ENCODE measurements at regions not wholly inside any gene's neighbourhood (a gene's known extent, or its start where the extent isn't known, plus 50 kb on each side); places are given as distances from the start of the nearest gene placed in this dataset.

- DNase-seq (ENCODE audit: low read depth, low spot score) (no peak), ATAC-seq (no peak), FAIRE-seq (no peak)
- POLR2A ChIA-PET = no interaction called here
- TF ChIP-seq, protein P1, sequence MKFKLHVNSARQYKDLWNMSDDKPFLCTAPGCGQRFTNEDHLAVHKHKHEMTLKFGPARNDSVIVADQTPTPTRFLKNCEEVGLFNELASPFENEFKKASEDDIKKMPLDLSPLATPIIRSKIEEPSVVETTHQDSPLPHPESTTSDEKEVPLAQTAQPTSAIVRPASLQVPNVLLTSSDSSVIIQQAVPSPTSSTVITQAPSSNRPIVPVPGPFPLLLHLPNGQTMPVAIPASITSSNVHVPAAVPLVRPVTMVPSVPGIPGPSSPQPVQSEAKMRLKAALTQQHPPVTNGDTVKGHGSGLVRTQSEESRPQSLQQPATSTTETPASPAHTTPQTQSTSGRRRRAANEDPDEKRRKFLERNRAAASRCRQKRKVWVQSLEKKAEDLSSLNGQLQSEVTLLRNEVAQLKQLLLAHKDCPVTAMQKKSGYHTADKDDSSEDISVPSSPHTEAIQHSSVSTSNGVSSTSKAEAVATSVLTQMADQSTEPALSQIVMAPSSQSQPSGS (IDR thresholded peaks at IDR 0.05; ENCODE audit: low read length) = no peak
- CTCF ChIA-PET = interaction anchor here (1.5 kb wide), 1 partner anchor 171 kb away, joined by 4 read pairs; no protein-coding TSS in a partner anchor
- BruUV-seq (replicated peaks) = no TSS peak
- in situ Hi-C loops (cut with MboI) (no loop called here), intact Hi-C loops (cut with micrococcal nuclease; ENCODE audit: unreplicated experiment) (no loop called here)
- H2AFZ ChIP-seq (ENCODE audit: control insufficient read depth, low read depth, low read length) = no peak overlapping the region
- no peaks in the 10 kb centered on the region for H4K20me1 ChIP-seq (ENCODE audit: control insufficient read depth, insufficient read depth)
- H3K9ac ChIP-seq (ENCODE audit: control insufficient read depth, insufficient read depth, low read length) = no peak overlapping the region
- no peak overlapping the region for H3K4me3 ChIP-seq
- H3K4me1 ChIP-seq (ENCODE audit: control insufficient read depth, insufficient read depth, low read length) = no peaks in the 10 kb centered on the region
- H3K36me3 ChIP-seq (ENCODE audit: control insufficient read depth in 2 of 2, insufficient read depth in 2 of 2, low read length in 1 of 2) = no peaks in the 10 kb centered on the region
- H3K4me2 ChIP-seq (ENCODE audit: control insufficient read depth, insufficient read depth) = no peak overlapping the region
- H3K79me2 ChIP-seq (ENCODE audit: control insufficient read depth, insufficient read depth, low read length) = no peaks in the 10 kb centered on the region
- WGBS (ENCODE audit: insufficient coverage, insufficient replicate concordance, low lambda C conversion rate, missing lambda C conversion rate) = 25% methylated on average over 6 of the region's 6 CpGs
- SMC1A ChIA-PET (ENCODE audit: uncharacterized antibody, unreplicated experiment) = no interaction called here
- RAD21 ChIA-PET (ENCODE audit: unreplicated experiment) = no interaction called here
- no peaks in the 10 kb centered on the region for H3K9me3 ChIP-seq (replicated peaks; ENCODE audit: control insufficient read depth, insufficient read depth, low read length)
- H3K27me3 ChIP-seq (replicated peaks in 1 of 2; ENCODE audit: control insufficient read depth in 2 of 2, insufficient read depth in 2 of 2, low read length in 1 of 2) = no peaks in the 10 kb centered on the region
- no peak overlapping the region for H3K27ac ChIP-seq (ENCODE audit: control insufficient read depth, insufficient read depth)
Measured at GRCh38 chr2:182477774-182478173, 50.9 kb upstream of the PDE1A start.

- Histone ChIP-seq H3K9me3 (replicated peaks; ENCODE audit: control insufficient read depth, insufficient read depth, low read length) (no peaks in the 10 kb centered on the region), H3K79me2 (ENCODE audit: control insufficient read depth, insufficient read depth, low read length) (no peaks in the 10 kb centered on the region), H3K27me3 (replicated peaks in 1 of 2; ENCODE audit: control insufficient read depth in 2 of 2, insufficient read depth in 2 of 2, low read length in 1 of 2) (no peaks in the 10 kb centered on the region), H3K4me3 (no peak overlapping the region), H3K4me1 (ENCODE audit: control insufficient read depth, insufficient read depth, low read length) (no peaks in the 10 kb centered on the region), H3K27ac (ENCODE audit: control insufficient read depth, insufficient read depth) (no peak overlapping the region), H3K36me3 (ENCODE audit: control insufficient read depth in 2 of 2, insufficient read depth in 2 of 2, low read length in 1 of 2) (no peaks in the 10 kb centered on the region), H4K20me1 (ENCODE audit: control insufficient read depth, insufficient read depth) (no peaks in the 10 kb centered on the region), H2AFZ (ENCODE audit: control insufficient read depth, low read depth, low read length) (no peak overlapping the region), H3K4me2 (ENCODE audit: control insufficient read depth, insufficient read depth) (no peak overlapping the region), H3K9ac (ENCODE audit: control insufficient read depth, insufficient read depth, low read length) (no peak overlapping the region)
- ChIA-PET SMC1A (ENCODE audit: uncharacterized antibody, unreplicated experiment) (interaction anchor here (1.1 kb wide), 1 partner anchor 13 kb away, joined by 3 read pairs; no protein-coding TSS in a partner anchor), POLR2A (no interaction called here), CTCF (no interaction called here), RAD21 (ENCODE audit: unreplicated experiment) (no interaction called here)
- intact Hi-C loops (cut with micrococcal nuclease; ENCODE audit: unreplicated experiment) = no loop called here
- no TSS peak for BruUV-seq (replicated peaks)
- WGBS (ENCODE audit: insufficient coverage, insufficient replicate concordance, low lambda C conversion rate, missing lambda C conversion rate) = 18% methylated on average over 2 of the region's 2 CpGs
- in situ Hi-C loops (cut with MboI) = no loop called here
- FAIRE-seq (no peak), DNase-seq (ENCODE audit: low read depth, low spot score) (no peak), ATAC-seq (no peak)
- TF ChIP-seq NKRF (conservative IDR thresholded peaks at IDR 0.05) = no peak
- TF ChIP-seq SMAD5 (IDR thresholded peaks at IDR 0.05; ENCODE audit: low read depth) = no peak
- TF ChIP-seq ZBTB33 (IDR thresholded peaks at IDR 0.05) = no peak
- TF ChIP-seq ATF7 (IDR thresholded peaks at IDR 0.05; ENCODE audit: low read depth) = no peak
- no peak for TF ChIP-seq TCF3 (IDR thresholded peaks at IDR 0.05; ENCODE audit: borderline replicate concordance, insufficient read depth, low read depth, low read length)
- TF ChIP-seq STAT3 (IDR thresholded peaks at IDR 0.05; ENCODE audit: low read depth, low read length) = no peak
Measured at GRCh38 chr2:182481676-182482075, 54.8 kb upstream of the PDE1A start.

All from GM12878 (cell line).